IMR-90 (cell line): ENCODE measurements at regions not wholly inside any gene's neighbourhood (a gene's known extent, or its start where the extent isn't known, plus 50 kb on each side); places are given as distances from the start of the nearest gene placed in this dataset.

Experiments used
- BHLHE40 ChIP-seq: fragments of 150-350 bp; IDR thresholded peaks from 2 replicates; pipeline ENCODE4 v1.6.1; 2016; ENCODE audit warnings: mild to moderate bottlenecking, low read depth, low read length
- CEBPB ChIP-seq: IDR thresholded peaks from 2 replicates; pipeline ENCODE4 v1.6.1; 2012; ENCODE audit warnings: low read depth, low read length, improper control_type of control experiment
- FOS ChIP-seq: fragments of 150-350 bp; IDR thresholded peaks from 2 replicates; pipeline ENCODE4 v1.6.1; 2016; ENCODE audit warnings: low read depth, low read length
- MAZ ChIP-seq: IDR thresholded peaks from 2 replicates; pipeline ENCODE4 v1.6.1; 2012; ENCODE audit warnings: low read depth, mild to moderate bottlenecking, low read length, improper control_type of control experiment, moderate library complexity, borderline replicate concordance
- NFE2L2 ChIP-seq: fragments of 150-350 bp; IDR thresholded peaks from 2 replicates; pipeline ENCODE4 v1.6.1; 2016; ENCODE audit warnings: low read depth, mild to moderate bottlenecking, low read length
- POLR2A ChIP-seq: IDR thresholded peaks from 2 replicates; pipeline ENCODE4 v1.6.1; 2012; ENCODE audit warnings: mild to moderate bottlenecking, low read depth, low read length
- RAD21 ChIP-seq: IDR thresholded peaks from 2 replicates; pipeline ENCODE4 v1.6.1; 2012; ENCODE audit warnings: low read length, improper control_type of control experiment
- RFX5 ChIP-seq: IDR thresholded peaks from 2 replicates; pipeline ENCODE4 v1.8.0; 2012; ENCODE audit warnings: low read depth, mild to moderate bottlenecking, low read length, moderate library complexity
- SMC3 ChIP-seq: fragments of 150-350 bp; IDR thresholded peaks from 2 replicates; pipeline ENCODE4 v1.6.1; 2016; ENCODE audit warnings: low read depth, mild to moderate bottlenecking, antibody characterized with exemption, low read length, moderate library complexity
- TF ChIP-seq, protein P1 (sequence below): conservative IDR thresholded peaks from 2 replicates; pipeline ENCODE4 v1.5.1; 2012; ENCODE audit warnings: mild to moderate bottlenecking, low read depth, low read length, improper control_type of control experiment
- TF ChIP-seq, protein P2 (sequence below): fragments of 150-350 bp; IDR thresholded peaks from 2 replicates; pipeline ENCODE4 v1.6.1; 2017; ENCODE audit warnings: mild to moderate bottlenecking, antibody characterized with exemption, low read length, low read depth

DNA sequence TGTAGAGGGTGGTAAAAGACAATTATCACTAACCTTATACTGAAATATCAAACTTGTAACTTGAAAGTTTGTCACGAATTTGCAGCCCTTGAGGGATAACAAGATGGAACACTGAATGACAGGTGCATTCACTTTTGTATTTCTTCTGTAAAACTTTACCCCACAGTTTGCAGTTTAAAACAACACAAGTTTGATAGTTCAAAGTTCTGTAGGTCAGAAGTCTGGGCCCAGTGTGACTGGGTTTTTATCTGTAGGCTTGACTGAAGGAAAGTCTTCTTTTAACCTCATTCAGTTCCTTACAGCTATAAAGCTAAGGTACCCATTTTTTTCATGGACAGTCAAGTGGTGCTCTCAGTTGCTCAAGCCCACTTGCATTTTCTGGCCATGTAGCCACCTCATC is 257.1 kb upstream of the NRXN1 start:
- TF ChIP-seq, protein P1, sequence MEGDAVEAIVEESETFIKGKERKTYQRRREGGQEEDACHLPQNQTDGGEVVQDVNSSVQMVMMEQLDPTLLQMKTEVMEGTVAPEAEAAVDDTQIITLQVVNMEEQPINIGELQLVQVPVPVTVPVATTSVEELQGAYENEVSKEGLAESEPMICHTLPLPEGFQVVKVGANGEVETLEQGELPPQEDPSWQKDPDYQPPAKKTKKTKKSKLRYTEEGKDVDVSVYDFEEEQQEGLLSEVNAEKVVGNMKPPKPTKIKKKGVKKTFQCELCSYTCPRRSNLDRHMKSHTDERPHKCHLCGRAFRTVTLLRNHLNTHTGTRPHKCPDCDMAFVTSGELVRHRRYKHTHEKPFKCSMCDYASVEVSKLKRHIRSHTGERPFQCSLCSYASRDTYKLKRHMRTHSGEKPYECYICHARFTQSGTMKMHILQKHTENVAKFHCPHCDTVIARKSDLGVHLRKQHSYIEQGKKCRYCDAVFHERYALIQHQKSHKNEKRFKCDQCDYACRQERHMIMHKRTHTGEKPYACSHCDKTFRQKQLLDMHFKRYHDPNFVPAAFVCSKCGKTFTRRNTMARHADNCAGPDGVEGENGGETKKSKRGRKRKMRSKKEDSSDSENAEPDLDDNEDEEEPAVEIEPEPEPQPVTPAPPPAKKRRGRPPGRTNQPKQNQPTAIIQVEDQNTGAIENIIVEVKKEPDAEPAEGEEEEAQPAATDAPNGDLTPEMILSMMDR: no peak
- no peak for TF ChIP-seq SMC3
- no peak for TF ChIP-seq POLR2A
- no peak for TF ChIP-seq RAD21
- TF ChIP-seq, protein P2, sequence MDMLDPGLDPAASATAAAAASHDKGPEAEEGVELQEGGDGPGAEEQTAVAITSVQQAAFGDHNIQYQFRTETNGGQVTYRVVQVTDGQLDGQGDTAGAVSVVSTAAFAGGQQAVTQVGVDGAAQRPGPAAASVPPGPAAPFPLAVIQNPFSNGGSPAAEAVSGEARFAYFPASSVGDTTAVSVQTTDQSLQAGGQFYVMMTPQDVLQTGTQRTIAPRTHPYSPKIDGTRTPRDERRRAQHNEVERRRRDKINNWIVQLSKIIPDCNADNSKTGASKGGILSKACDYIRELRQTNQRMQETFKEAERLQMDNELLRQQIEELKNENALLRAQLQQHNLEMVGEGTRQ: no peak
- TF ChIP-seq CEBPB: no peak
- TF ChIP-seq FOS: no peak
- TF ChIP-seq RFX5: no peak
- no peak for TF ChIP-seq MAZ
- TF ChIP-seq NFE2L2: no peak
- no peak for TF ChIP-seq BHLHE40
